ENCODE measurements at regions not wholly inside any gene's neighbourhood (a gene's known extent, or its start where the extent isn't known, plus 50 kb on each side); places are given as distances from the start of the nearest gene placed in this dataset.

- no peak for DNase-seq
- TF ChIP-seq, protein P1, sequence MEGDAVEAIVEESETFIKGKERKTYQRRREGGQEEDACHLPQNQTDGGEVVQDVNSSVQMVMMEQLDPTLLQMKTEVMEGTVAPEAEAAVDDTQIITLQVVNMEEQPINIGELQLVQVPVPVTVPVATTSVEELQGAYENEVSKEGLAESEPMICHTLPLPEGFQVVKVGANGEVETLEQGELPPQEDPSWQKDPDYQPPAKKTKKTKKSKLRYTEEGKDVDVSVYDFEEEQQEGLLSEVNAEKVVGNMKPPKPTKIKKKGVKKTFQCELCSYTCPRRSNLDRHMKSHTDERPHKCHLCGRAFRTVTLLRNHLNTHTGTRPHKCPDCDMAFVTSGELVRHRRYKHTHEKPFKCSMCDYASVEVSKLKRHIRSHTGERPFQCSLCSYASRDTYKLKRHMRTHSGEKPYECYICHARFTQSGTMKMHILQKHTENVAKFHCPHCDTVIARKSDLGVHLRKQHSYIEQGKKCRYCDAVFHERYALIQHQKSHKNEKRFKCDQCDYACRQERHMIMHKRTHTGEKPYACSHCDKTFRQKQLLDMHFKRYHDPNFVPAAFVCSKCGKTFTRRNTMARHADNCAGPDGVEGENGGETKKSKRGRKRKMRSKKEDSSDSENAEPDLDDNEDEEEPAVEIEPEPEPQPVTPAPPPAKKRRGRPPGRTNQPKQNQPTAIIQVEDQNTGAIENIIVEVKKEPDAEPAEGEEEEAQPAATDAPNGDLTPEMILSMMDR (IDR thresholded peaks at IDR 0.05; ENCODE audit: borderline replicate concordance), result no peak
- Histone ChIP-seq H3K27me3 (ENCODE audit: low read depth) (peaks cover 12% of the 10 kb centered on the region), H3K27ac (replicated peaks) (no peak overlapping the region), H3K4me1 (no peaks in the 10 kb centered on the region), H3K9me3 (replicated peaks) (peaks cover 13% of the 10 kb centered on the region), H3K36me3 (no peaks in the 10 kb centered on the region), H3K4me3 (no peak overlapping the region)
- intact Hi-C loops (cut with micrococcal nuclease), result no loop called here
Observed at GRCh38 chr7:72466797-72467196, 54.7 kb upstream of the CALN1 start.

GRCh38 chr7:72465521-72465920, 53.4 kb upstream of the CALN1 start:
- Histone ChIP-seq H3K4me1 (no peaks in the 10 kb centered on the region), H3K4me3 (no peak overlapping the region), H3K27me3 (ENCODE audit: low read depth) (peaks cover 10% of the 10 kb centered on the region), H3K9me3 (replicated peaks) (peaks cover 13% of the 10 kb centered on the region), H3K27ac (replicated peaks) (no peak overlapping the region), H3K36me3 (no peaks in the 10 kb centered on the region)
- TF ChIP-seq, protein P1 (IDR thresholded peaks at IDR 0.05; ENCODE audit: borderline replicate concordance), result no peak
- intact Hi-C loops (cut with micrococcal nuclease), result no loop called here
- no peak for DNase-seq

DNA sequence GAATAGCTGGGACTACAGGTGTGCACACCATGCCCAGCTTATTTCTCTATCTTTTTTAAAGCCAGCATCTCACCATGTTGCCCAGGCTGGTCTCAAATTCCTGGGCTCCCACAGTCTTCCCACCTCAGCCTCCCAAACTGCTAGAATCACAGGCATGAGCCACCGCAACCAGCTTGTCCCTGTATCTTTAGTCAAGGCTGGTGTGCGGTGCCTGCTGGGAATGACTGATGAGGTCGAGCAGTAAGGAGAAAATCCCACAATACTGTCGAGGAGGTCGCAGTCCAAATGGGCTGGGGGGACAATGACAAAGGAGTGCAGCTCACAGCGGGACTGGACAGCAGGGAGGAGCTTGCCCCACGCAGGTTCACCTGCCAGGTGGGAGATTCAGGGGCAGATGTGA, 50.2 kb upstream of the CALN1 start:
- TF ChIP-seq, protein P1 (IDR thresholded peaks at IDR 0.05; ENCODE audit: borderline replicate concordance), result no peak
- no peaks in the 10 kb centered on the region for H3K36me3 ChIP-seq
- no peak for DNase-seq
- H3K4me1 ChIP-seq, result no peaks in the 10 kb centered on the region
- H3K4me3 ChIP-seq, result no peak overlapping the region
- H3K9me3 ChIP-seq (replicated peaks), result no peaks in the 10 kb centered on the region
- peaks cover 12% of the 10 kb centered on the region for H3K27me3 ChIP-seq (ENCODE audit: low read depth)
- intact Hi-C loops (cut with micrococcal nuclease), result no loop called here
- no peak overlapping the region for H3K27ac ChIP-seq (replicated peaks)

Data from left ventricle myocardium inferior (tissue), 1 donor.